Stimulated activated CD4-positive, alpha-beta T cell treated with anti-CD3 and anti-CD28 coated beads, Interleukin-2, amount 100 ng/mL, for 24 hours (primary cell): ENCODE measurements at regions not wholly inside any gene's neighbourhood (a gene's known extent, or its start where the extent isn't known, plus 50 kb on each side); places are given as distances from the start of the nearest gene placed in this dataset.

ENCODE experiments used
- DNase-seq, 2 donors: peaks; one replicate each; pipeline ENCODE4 v3.0.0-alpha.2; 2020

GRCh38 chr21:16243396-16243795 is 513.6 kb downstream of the USP25 start:
- no peak for DNase-seq

- no peak for DNase-seq
Measured at GRCh38 chr21:16248705-16249104, 518.9 kb downstream of the USP25 start.

GRCh38 chr21:16250273-16250672 is 520.5 kb downstream of the USP25 start:
- no peak for DNase-seq

GRCh38 chr21:16258844-16259611 is 529.2 kb downstream of the USP25 start:
- no peak for DNase-seq

GRCh38 chr21:16262091-16262490 is 532.3 kb downstream of the USP25 start:
- DNase-seq: no peak

GRCh38 chr21:16264319-16264718 is 534.5 kb downstream of the USP25 start:
- DNase-seq: no peak

GRCh38 chr21:16269476-16269875 is 539.7 kb downstream of the USP25 start:
- DNase-seq: no peak

GRCh38 chr21:16279731-16280581 is 550.2 kb downstream of the USP25 start:
- DNase-seq: no peak

GRCh38 chr21:16280686-16281091 is 550.9 kb downstream of the USP25 start:
- no peak for DNase-seq

GRCh38 chr21:16283516-16283915 is 553.7 kb downstream of the USP25 start:
- no peak for DNase-seq

- no peak for DNase-seq
Measured at GRCh38 chr21:16285605-16286126, 555.9 kb downstream of the USP25 start.

- DNase-seq: no peak
Measured at GRCh38 chr21:16287046-16287445, 557.3 kb downstream of the USP25 start.

GRCh38 chr21:16291296-16291695 is 561.5 kb downstream of the USP25 start:
- DNase-seq: no peak

- no peak for DNase-seq
Measured at GRCh38 chr21:16294128-16294527, 564.3 kb downstream of the USP25 start.

- no peak for DNase-seq
Measured at GRCh38 chr21:16302851-16303282, 573.1 kb downstream of the USP25 start.

GRCh38 chr21:16304174-16305095 is 574.7 kb downstream of the USP25 start:
- DNase-seq: no peak

- DNase-seq: no peak
Measured at GRCh38 chr21:16305686-16306085, 575.9 kb downstream of the USP25 start.

- no peak for DNase-seq
Measured at GRCh38 chr21:16307256-16307655, 577.5 kb downstream of the USP25 start.

- DNase-seq: no peak
Measured at GRCh38 chr21:16308269-16308668, 578.5 kb downstream of the USP25 start.

- DNase-seq: no peak
Measured at GRCh38 chr21:16309250-16309971, 579.6 kb downstream of the USP25 start.

- no peak for DNase-seq
Measured at GRCh38 chr21:16310176-16310575, 580.4 kb downstream of the USP25 start.

GRCh38 chr21:16311229-16311628 is 581.4 kb downstream of the USP25 start:
- DNase-seq: no peak
